K562 (cell line): ENCODE measurements at regions not wholly inside any gene's neighbourhood (a gene's known extent, or its start where the extent isn't known, plus 50 kb on each side); places are given as distances from the start of the nearest gene placed in this dataset.

Source experiments
- ATAC-seq: fragments of 200-7000 bp; cut with Tn5 transposase; 3 replicates; pipeline ENCODE4 v1.9.1; 2020; ENCODE audit warnings: moderate library complexity
- BruUV-seq: library from RNA; stranded (reverse); fragments of 400-500 nt; replicated peaks from 2 replicates; lab custom pipeline; 2021; lab: Mats Ljungman, UMichigan
- CTCF ChIA-PET: fragments of 300-600 bp; formaldehyde crosslinking; extraction: SDS; loops from one replicate; lab custom pipeline; 2021; ENCODE audit warnings: low intra/inter-chr PET ratio; lab: Yijun Ruan, JAX
- POLR2A ChIA-PET: fragments of 300-600, 350-650 bp; sonication (Branson Sonifier 250); formaldehyde crosslinking; extraction: SDS; loops from one replicate; lab custom pipeline; 2021; ENCODE audit warnings: antibody characterized with exemption, inconsistent platforms; lab: Yijun Ruan, JAX
- DNase-seq, 4 experiments: peaks; one replicate each; pipeline versions ENCODE4 v3.0.0 to v3.0.0-alpha.2; 2011 to 2018; ENCODE audit warnings: low spot score in 3 of 4, mixed read lengths in 3 of 4; ENCODE audit errors: extremely low read depth in 1 of 4
- FAIRE-seq: peaks from 2 replicates; lab custom pipeline; 2011; peaks lifted over from hg19 to GRCh38; lab: Jason Lieb, UNC
- H2AFZ ChIP-seq: 2 replicates; pipeline ENCODE4 v1.6.0; 2011; ENCODE audit warnings: low read depth, low read length, control low read depth, inconsistent platforms
- H3K27ac ChIP-seq: fragments of 200-600 bp; 3 replicates; pipeline ENCODE4 v1.8.0; 2011; ENCODE audit warnings: low read depth, mild to moderate bottlenecking, control low read depth, inconsistent platforms, low read length, moderate library complexity, mixed read lengths; ENCODE audit errors: extremely low read depth
- H3K27me3 ChIP-seq, 2 experiments: fragments of 300-600 bp in 1 of 2; 2 replicates in 1 of 2; 3 replicates in 1 of 2; pipeline versions ENCODE4 v1.6.0 to v1.8.0; 2011; ENCODE audit warnings: inconsistent platforms in 2 of 2, low read length in 2 of 2, mild to moderate bottlenecking in 1 of 2, mixed read lengths in 1 of 2, moderate library complexity in 1 of 2; ENCODE audit not compliant: control insufficient read depth in 2 of 2, insufficient read depth in 2 of 2
- H3K36me3 ChIP-seq: fragments of 300-600 bp; 3 replicates; pipeline ENCODE4 v1.8.0; 2011; ENCODE audit warnings: mild to moderate bottlenecking, low read length, inconsistent platforms; ENCODE audit not compliant: control insufficient read depth, insufficient read depth
- H3K4me1 ChIP-seq, 2 experiments: fragments of 200-600 bp in 1 of 2; replicated peaks in 1 of 2; 2 replicates in 1 of 2; 3 replicates in 1 of 2; pipeline versions ENCODE4 v1.5.1 to v1.8.0; 2011; ENCODE audit warnings: inconsistent platforms in 2 of 2, low read length in 2 of 2, mild to moderate bottlenecking in 1 of 2, mixed read lengths in 1 of 2, moderate library complexity in 1 of 2; ENCODE audit not compliant: control insufficient read depth in 2 of 2, insufficient read depth in 2 of 2
- H3K4me2 ChIP-seq: 2 replicates; pipeline ENCODE4 v1.6.1; 2011; ENCODE audit warnings: low read length, control low read depth, inconsistent platforms, mixed read lengths; ENCODE audit not compliant: insufficient read depth
- H3K4me3 ChIP-seq: fragments of 200-600 bp; sonication (generic), shearing (Covaris generic); 2 replicates; pipeline ENCODE4 v1.5.1; 2016; ENCODE audit warnings: control low read depth, inconsistent platforms
- H3K79me2 ChIP-seq: fragments of 200-600 bp; 3 replicates; pipeline ENCODE4 v1.8.0; 2011; ENCODE audit warnings: low read length, inconsistent platforms; ENCODE audit not compliant: control insufficient read depth, insufficient read depth
- H3K9ac ChIP-seq, 2 experiments: 2 replicates each; pipeline versions ENCODE4 v1.6.0 to v1.6.1; 2011; ENCODE audit warnings: low read depth in 2 of 2, low read length in 2 of 2, control low read depth in 1 of 2, inconsistent platforms in 1 of 2, mild to moderate bottlenecking in 1 of 2, mixed read lengths in 1 of 2; ENCODE audit not compliant: insufficient read depth in 1 of 2
- H3K9me1 ChIP-seq: one replicate; pipeline ENCODE4 v1.6.0; 2011; ENCODE audit warnings: inconsistent platforms, mild to moderate bottlenecking, low read length, moderate library complexity; ENCODE audit not compliant: control insufficient read depth, insufficient read depth
- H3K9me3 ChIP-seq: replicated peaks from 2 replicates; pipeline ENCODE4 v1.5.1; 2011; ENCODE audit warnings: low read depth, low read length, inconsistent platforms; ENCODE audit not compliant: control insufficient read depth, insufficient read depth
- H4K20me1 ChIP-seq: replicated peaks from 2 replicates; pipeline ENCODE4 v1.6.1; 2011; ENCODE audit warnings: low read length, inconsistent platforms, mixed read lengths; ENCODE audit not compliant: control insufficient read depth, insufficient read depth
- CBX1 ChIP-seq: sonication (generic); IDR thresholded peaks from 2 replicates; pipeline ENCODE4 v1.6.1; 2016; ENCODE audit warnings: antibody characterized with exemption, low read depth, mild to moderate bottlenecking
- CSDE1 ChIP-seq, 2 experiments: fragments of 450-650 bp; IDR thresholded peaks; 2 replicates each; pipeline ENCODE4 v1.6.1; 2016; ENCODE audit warnings: mild to moderate bottlenecking in 1 of 2
- NUFIP1 ChIP-seq: fragments of 450-650 bp; IDR thresholded peaks from 2 replicates; pipeline ENCODE4 v1.6.1; 2018; ENCODE audit not compliant: partially characterized antibody
- PKNOX1 ChIP-seq: fragments of 450-650 bp; IDR thresholded peaks from 2 replicates; pipeline ENCODE4 v1.6.1; 2016
- RNF2 ChIP-seq: sonication (generic); IDR thresholded peaks from 2 replicates; pipeline ENCODE4 v1.6.1; 2016
- ZNF318 ChIP-seq, 2 experiments: fragments of 450-650 bp; IDR thresholded peaks; 2 replicates each; pipeline ENCODE4 v1.6.1; 2016; ENCODE audit warnings: mild to moderate bottlenecking in 2 of 2, borderline replicate concordance in 1 of 2, low read depth in 1 of 2, moderate library complexity in 1 of 2
- ZNF398 ChIP-seq: fragments of 250-450 bp; sonication (Bioruptor Pico); IDR thresholded peaks from 2 replicates; pipeline ENCODE4 v1.8.0; 2021; ENCODE audit warnings: moderate library complexity, mild to moderate bottlenecking, inconsistent platforms
- ZNF431 ChIP-seq: sonication (generic); formaldehyde crosslinking; IDR thresholded peaks from 2 replicates; pipeline ENCODE4 v1.8.0; 2022; ENCODE audit warnings: mild to moderate bottlenecking, missing genetic modification reagents
- WGBS: fragments of 100-300 bp; shearing (Covaris generic); methylation state at CpG from one replicate; pipeline ENCODE4 v1.1.6; 2016; ENCODE audit warnings: low coverage, mixed read lengths; ENCODE audit not compliant: insufficient coverage; ENCODE audit errors: missing lambda C conversion rate; 5-methylcytosine and 5-hydroxymethylcytosine counted together
- in situ Hi-C: fragments of 300-500 bp; cut with MboI; formaldehyde crosslinking; loops from 4 replicates; pipeline ENCODE4 v1.15.0; 2018; ENCODE audit warnings: inconsistent platforms, mixed read lengths
- intact Hi-C: fragments of 100-400 bp; cut with micrococcal nuclease; formaldehyde crosslinking; loops from 2 replicates; pipeline ENCODE4 v1.14.2; 2022

- TF ChIP-seq ZNF318 (IDR thresholded peaks at IDR 0.05; ENCODE audit: borderline replicate concordance in 1 of 2, low read depth in 1 of 2) (no peak), RNF2 (no peak), CBX1 (no peak), NUFIP1 (no peak), ZNF398 (CRISPR knock-in tag) (no peak), PKNOX1 (no peak), CSDE1 (IDR thresholded peaks at IDR 0.05) (no peak), ZNF431 (no peak)
- no peaks in the 10 kb centered on the region for H3K4me1 ChIP-seq
- H3K9me1 ChIP-seq, result no peaks in the 10 kb centered on the region
- DNase-seq, result no peak
- H3K79me2 ChIP-seq, result no peaks in the 10 kb centered on the region
- 0% methylated on average over 2 of the region's 2 CpGs for WGBS
- in situ Hi-C loops (no loop called here), intact Hi-C loops (no loop called here)
- H4K20me1 ChIP-seq, result no peaks in the 10 kb centered on the region
- CTCF ChIA-PET, result no interaction called here
- no peak overlapping the region for H3K4me3 ChIP-seq
- H3K36me3 ChIP-seq, result no peaks in the 10 kb centered on the region
- no peak for ATAC-seq
- no peaks in the 10 kb centered on the region for H3K9me3 ChIP-seq
- no peak overlapping the region for H3K9ac ChIP-seq
- POLR2A ChIA-PET, result no interaction called here
- H2AFZ ChIP-seq, result no peak overlapping the region
- H3K27ac ChIP-seq, result no peak overlapping the region
- FAIRE-seq, result no peak
- BruUV-seq, result no TSS peak
- H3K27me3 ChIP-seq, result no peaks in the 10 kb centered on the region
- no peak overlapping the region for H3K4me2 ChIP-seq
Observed at GRCh38 chr4:137070614-137071013, 461.7 kb downstream of the PCDH18 start.
